ENCODE measurements at regions not wholly inside any gene's neighbourhood (a gene's known extent, or its start where the extent isn't known, plus 50 kb on each side); places are given as distances from the start of the nearest gene placed in this dataset.
"Not testable (repeated sequence)": the region's sequence is repeated elsewhere in the genome, so short reads cannot be mapped to it uniquely, and the experiment has no call there.

DNA sequence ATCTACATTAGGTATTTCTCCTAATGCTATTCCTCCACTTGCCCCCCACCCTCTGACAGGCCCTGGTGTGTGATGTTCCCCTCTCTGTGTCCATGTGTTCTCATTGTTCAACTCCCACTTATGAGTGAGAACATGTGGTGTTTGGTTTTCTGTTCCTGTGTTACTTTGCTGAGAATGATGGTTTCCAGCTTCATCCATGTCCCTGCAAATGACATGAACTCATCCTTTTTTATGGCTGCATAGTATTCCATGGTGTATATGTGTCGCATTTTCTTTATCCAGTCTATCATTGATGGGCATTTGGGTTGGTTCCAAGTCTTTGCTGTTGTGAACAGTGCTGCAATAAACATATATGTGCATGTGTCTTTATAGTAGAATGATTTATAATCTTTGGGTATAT, 50.6 kb upstream of the GRHL3 start:
- H3K27ac ChIP-seq = not testable (repeated sequence)

DNA sequence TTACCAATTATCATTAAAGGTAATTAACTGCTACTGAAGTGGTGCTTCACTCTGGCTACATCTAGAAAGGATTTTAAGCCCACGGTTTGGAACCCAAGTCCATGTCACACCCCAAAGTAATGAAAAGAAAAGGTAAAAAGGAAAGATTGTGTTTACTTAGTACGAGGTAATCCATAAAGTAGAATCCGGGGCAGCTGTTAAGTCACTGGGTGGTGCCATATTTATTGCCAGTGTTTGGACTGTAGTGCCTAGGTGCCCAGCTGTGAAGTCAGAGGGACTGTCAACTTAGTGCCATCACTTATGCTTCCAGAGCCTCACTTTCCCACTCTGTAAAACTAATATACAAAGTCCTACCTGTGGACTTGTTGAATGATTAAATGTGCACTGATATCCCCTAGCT, 52.2 kb upstream of the GRHL3 start:
- no peak overlapping the region for H3K27ac ChIP-seq
- TF ChIP-seq ZFX (IDR thresholded peaks at IDR 0.05) = no peak
- TF ChIP-seq, protein P1, sequence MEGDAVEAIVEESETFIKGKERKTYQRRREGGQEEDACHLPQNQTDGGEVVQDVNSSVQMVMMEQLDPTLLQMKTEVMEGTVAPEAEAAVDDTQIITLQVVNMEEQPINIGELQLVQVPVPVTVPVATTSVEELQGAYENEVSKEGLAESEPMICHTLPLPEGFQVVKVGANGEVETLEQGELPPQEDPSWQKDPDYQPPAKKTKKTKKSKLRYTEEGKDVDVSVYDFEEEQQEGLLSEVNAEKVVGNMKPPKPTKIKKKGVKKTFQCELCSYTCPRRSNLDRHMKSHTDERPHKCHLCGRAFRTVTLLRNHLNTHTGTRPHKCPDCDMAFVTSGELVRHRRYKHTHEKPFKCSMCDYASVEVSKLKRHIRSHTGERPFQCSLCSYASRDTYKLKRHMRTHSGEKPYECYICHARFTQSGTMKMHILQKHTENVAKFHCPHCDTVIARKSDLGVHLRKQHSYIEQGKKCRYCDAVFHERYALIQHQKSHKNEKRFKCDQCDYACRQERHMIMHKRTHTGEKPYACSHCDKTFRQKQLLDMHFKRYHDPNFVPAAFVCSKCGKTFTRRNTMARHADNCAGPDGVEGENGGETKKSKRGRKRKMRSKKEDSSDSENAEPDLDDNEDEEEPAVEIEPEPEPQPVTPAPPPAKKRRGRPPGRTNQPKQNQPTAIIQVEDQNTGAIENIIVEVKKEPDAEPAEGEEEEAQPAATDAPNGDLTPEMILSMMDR (conservative IDR thresholded peaks at IDR 0.05) = no peak

DNA sequence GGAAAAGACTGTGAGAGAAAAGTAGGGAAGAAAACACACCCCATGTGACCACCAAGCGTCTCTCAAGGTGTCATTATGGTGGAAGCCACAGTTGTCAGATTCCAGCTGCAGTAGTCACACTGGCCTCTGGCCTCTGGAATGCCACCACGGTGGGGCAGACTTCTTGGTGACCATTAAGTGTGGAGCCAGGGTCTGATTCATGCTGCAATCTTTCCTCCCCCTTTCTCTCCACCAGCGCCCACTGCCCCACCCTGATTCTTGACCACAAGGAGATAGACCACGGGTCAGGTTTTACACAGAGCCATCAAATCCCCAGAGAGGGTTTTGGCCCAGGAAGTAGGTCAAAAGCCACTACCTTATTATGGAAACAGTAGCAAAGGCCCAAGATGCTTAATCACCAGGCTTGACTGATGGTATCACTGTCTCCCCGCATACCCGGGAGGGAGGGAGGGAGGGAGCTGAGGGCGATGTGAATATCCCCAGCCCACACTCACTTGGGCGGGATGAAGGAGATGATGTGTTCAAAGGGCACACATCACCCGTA, 52.7 kb upstream of the GRHL3 start:
- TF ChIP-seq, protein P1 (conservative IDR thresholded peaks at IDR 0.05) = no peak
- no peak for TF ChIP-seq ZFX (IDR thresholded peaks at IDR 0.05)
- H3K27ac ChIP-seq = no peak overlapping the region

DNA sequence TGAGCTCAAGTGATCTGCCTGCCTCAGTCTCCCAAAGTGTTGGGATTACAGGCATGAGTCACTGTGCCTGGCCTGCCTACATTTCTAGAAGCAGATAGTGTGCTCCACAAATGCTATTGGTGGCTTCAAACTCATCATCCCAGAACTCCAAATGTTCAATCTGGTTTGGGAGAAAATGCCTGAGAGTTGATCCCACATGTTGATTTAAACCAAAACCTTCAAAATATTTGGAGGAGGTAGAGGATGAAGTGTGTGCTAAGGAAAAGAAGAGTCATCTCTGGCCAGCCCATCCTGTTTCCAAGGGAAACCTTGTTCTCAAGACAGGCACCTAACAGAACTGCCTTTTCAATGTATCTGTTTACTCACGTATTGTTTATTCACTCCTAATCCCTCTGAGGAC, 55.4 kb upstream of the GRHL3 start:
- H3K27ac ChIP-seq = no peak overlapping the region
- TF ChIP-seq, protein P1 (conservative IDR thresholded peaks at IDR 0.05) = no peak
- no peak for TF ChIP-seq ZFX (IDR thresholded peaks at IDR 0.05)

DNA sequence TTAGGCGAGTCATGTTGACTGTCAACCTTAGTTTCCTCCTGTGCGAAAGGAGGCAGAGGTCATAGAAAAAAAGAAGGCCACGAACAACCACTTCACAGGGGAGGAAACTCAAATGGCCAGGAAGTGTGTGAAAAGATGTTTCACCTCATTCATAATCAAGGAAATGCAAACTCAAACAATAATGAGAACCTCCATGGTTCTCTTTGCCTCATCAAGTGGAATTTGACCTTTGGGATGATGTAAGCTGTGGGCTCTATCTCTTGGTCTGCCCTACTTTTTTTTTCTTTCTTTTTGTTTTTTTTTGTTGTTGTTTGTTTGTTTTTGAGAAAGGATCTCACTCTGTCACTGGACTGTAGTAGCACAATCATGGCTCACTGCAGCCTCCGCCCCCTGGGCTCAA, 55.9 kb upstream of the GRHL3 start:
- no peak for TF ChIP-seq ZFX (IDR thresholded peaks at IDR 0.05)
- TF ChIP-seq, protein P1 (conservative IDR thresholded peaks at IDR 0.05) = no peak

DNA sequence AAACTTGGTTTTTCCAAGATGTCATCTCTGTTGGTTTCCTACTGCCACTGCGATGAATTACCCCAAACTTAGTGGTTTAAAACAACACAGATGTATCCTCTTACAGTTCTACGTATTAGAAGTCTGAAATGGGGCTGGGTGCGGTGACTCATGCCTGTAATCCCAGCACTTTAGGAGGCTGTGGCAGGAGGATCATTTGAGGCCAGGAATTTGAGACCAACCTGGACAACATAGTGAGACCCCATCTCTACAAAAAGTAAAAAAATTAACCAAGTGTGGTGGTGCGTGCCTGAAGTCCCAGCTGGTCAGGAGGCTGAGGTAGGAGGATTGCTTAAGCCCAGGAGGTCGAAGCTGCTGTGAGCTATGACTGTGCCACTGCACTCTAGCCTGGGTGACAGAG, 57.2 kb upstream of the GRHL3 start:
- TF ChIP-seq, protein P1 (conservative IDR thresholded peaks at IDR 0.05) = no peak
- no peak for TF ChIP-seq ZFX (IDR thresholded peaks at IDR 0.05)
- H3K27ac ChIP-seq = no peak overlapping the region

More for the DNA sequence above, 55.9 kb upstream of the GRHL3 start:
- no peak overlapping the region for H3K27ac ChIP-seq

DNA sequence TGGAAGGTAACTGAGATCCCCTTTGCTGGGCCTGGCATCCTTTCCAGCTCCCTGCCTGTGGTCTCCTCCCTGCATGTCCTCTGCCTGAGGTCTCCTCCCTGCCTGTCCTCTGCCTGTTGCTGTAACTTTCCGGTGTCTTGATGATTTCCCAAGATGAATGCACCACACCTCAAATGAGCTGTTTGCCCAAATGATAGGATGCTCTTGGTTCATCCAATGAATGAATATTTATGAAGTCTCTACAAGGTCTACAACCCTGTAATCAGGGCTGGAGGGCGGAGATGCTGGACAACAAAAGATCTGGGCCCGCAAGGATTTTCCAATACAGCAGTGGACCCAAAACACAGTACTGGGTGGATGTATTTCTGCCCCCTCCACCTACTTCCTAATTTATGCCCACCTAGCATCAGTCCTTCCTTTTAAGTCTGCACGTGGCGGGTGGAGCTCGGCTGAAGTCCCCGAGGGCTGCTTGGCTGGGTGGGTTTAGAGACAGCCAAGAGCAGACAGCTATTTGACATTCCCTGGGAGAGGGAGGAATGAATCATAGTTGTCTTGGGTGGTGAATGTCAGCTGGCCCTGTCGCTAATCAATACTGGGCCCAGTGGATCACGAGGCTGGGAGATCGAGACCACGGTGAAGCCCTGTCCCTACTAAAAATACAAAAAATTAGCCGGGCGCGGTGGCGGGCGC, 60.3 kb upstream of the GRHL3 start:
- H3K27ac ChIP-seq = no peak overlapping the region
- no peak for TF ChIP-seq ZFX (IDR thresholded peaks at IDR 0.05)
- TF ChIP-seq, protein P1 (conservative IDR thresholded peaks at IDR 0.05) = no peak

DNA sequence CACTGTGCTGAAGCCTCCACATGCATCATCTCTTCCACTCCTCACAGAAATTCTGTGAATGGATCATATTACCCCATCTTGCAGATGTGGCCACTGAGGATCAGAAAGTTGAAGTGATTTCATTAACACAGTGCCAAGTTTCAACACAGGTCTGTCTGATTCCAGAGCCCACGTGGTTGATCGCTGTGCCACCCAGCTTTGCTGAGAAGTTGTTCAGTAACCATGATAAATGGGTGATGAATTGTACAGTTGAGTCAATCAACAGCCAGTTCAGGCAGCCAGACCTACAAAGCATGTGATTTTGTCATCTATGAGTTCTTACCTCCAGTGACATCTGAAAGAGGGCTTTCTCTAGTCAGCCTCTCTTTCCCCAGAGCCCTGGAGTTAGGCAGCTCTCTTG, 61.8 kb upstream of the GRHL3 start:
- H3K27ac ChIP-seq = no peak overlapping the region
- TF ChIP-seq, protein P1 (conservative IDR thresholded peaks at IDR 0.05) = no peak
- no peak for TF ChIP-seq ZFX (IDR thresholded peaks at IDR 0.05)

Data from C4-2B (cell line).